ENCODE measurements at regions not wholly inside any gene's neighbourhood (a gene's known extent, or its start where the extent isn't known, plus 50 kb on each side); places are given as distances from the start of the nearest gene placed in this dataset.

DNA sequence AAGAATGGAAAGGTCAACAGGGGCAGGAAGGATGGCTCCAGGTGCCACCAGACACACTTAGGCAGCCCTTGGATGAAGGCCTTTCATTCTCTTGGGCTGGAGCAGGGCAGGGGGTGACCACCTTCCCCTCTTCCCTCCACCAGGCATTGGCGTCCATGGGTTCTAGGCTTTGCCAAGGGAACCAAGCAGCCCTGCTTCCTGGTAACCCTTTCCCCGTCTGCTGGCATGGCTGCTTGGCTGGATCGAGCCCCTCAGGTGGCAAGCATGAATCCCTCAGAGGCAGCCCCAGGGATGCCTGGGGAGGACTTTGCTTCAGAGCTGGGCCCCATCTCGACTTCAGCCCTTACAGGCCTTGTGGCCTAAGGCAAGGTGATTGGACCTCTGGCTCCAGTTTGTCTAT lies 185.1 kb upstream of the SYT13 start:
- no peak for TF ChIP-seq EZH2phosphoT487 (IDR thresholded peaks at IDR 0.05; ENCODE audit: low read depth)
- TF ChIP-seq CTCF (IDR thresholded peaks at IDR 0.05; ENCODE audit: low read depth, low read length): no peak

Measured in OCI-LY3 (cell line).